HL-60 (cell line): ENCODE measurements at regions not wholly inside any gene's neighbourhood (a gene's known extent, or its start where the extent isn't known, plus 50 kb on each side); places are given as distances from the start of the nearest gene placed in this dataset.

Source experiments
- GABPA ChIP-seq: IDR thresholded peaks from 2 replicates; pipeline ENCODE4 v1.6.1; 2012; ENCODE audit warnings: low read depth
- POLR2AphosphoS5 ChIP-seq: IDR thresholded peaks from 2 replicates; pipeline ENCODE4 v1.6.1; 2012; ENCODE audit warnings: low read depth
- TF ChIP-seq, protein P1 (sequence below): IDR thresholded peaks from one replicate; pipeline ENCODE4 v1.5.1; 2011; ENCODE audit warnings: low read length, control low read depth, inconsistent platforms; ENCODE audit not compliant: insufficient read depth

- TF ChIP-seq, protein P1, sequence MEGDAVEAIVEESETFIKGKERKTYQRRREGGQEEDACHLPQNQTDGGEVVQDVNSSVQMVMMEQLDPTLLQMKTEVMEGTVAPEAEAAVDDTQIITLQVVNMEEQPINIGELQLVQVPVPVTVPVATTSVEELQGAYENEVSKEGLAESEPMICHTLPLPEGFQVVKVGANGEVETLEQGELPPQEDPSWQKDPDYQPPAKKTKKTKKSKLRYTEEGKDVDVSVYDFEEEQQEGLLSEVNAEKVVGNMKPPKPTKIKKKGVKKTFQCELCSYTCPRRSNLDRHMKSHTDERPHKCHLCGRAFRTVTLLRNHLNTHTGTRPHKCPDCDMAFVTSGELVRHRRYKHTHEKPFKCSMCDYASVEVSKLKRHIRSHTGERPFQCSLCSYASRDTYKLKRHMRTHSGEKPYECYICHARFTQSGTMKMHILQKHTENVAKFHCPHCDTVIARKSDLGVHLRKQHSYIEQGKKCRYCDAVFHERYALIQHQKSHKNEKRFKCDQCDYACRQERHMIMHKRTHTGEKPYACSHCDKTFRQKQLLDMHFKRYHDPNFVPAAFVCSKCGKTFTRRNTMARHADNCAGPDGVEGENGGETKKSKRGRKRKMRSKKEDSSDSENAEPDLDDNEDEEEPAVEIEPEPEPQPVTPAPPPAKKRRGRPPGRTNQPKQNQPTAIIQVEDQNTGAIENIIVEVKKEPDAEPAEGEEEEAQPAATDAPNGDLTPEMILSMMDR, result no peak
- no peak for TF ChIP-seq GABPA
- no peak for TF ChIP-seq POLR2AphosphoS5
Observed at GRCh38 chr14:37968664-37969240, 239.0 kb upstream of the SSTR1 start.
